Vagina (tissue), 2 donors: ENCODE measurements at regions not wholly inside any gene's neighbourhood (a gene's known extent, or its start where the extent isn't known, plus 50 kb on each side); places are given as distances from the start of the nearest gene placed in this dataset.

Source experiments
- DNase-seq, 2 donors: peaks; one replicate each; pipeline ENCODE4 v3.0.0-alpha.2; 2017; ENCODE audit errors: extremely low spot score in 2 of 2
- H3K27ac ChIP-seq: fragments of 200-600 bp; sonication (generic); one replicate; pipeline ENCODE4 v1.5.1; 2019
- H3K27me3 ChIP-seq: fragments of 200-600 bp; sonication (generic); one replicate; pipeline ENCODE4 v1.5.1; 2019
- H3K36me3 ChIP-seq, 2 donors: fragments of 200-600 bp; sonication (generic); one replicate each; pipeline ENCODE4 v1.5.1; 2017 to 2019
- H3K4me1 ChIP-seq: fragments of 200-600 bp; sonication (generic); one replicate; pipeline ENCODE4 v1.5.1; 2019
- H3K4me3 ChIP-seq, 2 donors: fragments of 200-600 bp; sonication (generic); 1 replicate in 1 of 2; 2 replicates in 1 of 2; pipeline ENCODE4 v1.5.1; 2016 to 2019
- H3K9me3 ChIP-seq: fragments of 200-600 bp; sonication (generic); one replicate; pipeline ENCODE4 v1.5.1; 2019
- POLR2A ChIP-seq, 2 donors: fragments of 450-650 bp; IDR thresholded peaks; one replicate each; pipeline ENCODE4 v1.6.1; 2017; ENCODE audit warnings: antibody characterized with exemption in 2 of 2, mild to moderate bottlenecking in 2 of 2, moderate library complexity in 2 of 2
- POLR2AphosphoS5 ChIP-seq, 2 donors: sonication (generic); formaldehyde crosslinking; IDR thresholded peaks; one replicate each; pipeline ENCODE4 v1.9.0; 2017; ENCODE audit warnings: antibody characterized with exemption in 2 of 2, mild to moderate bottlenecking in 2 of 2, low read depth in 1 of 2; ENCODE audit not compliant: insufficient read depth in 1 of 2
- intact Hi-C: fragments of 100-400 bp; cut with DNase I; formaldehyde crosslinking; loops from one replicate; pipeline ENCODE4 v1.15.1; 2023
- TF ChIP-seq, protein P1 (sequence below), 3 experiments: fragments of 450-650 bp in 2 of 3; fragments of 200-600 bp in 1 of 3; sonication (generic) in 1 of 3; IDR thresholded peaks; one replicate each; pipeline ENCODE4 v1.5.1; 2017 to 2019; ENCODE audit warnings: antibody characterized with exemption in 3 of 3, mild to moderate bottlenecking in 2 of 3, moderate library complexity in 2 of 3

GRCh38 chr1:68975212-68975933 lies 478.5 kb upstream of the DEPDC1 start:
- Histone ChIP-seq H3K27ac (no peak overlapping the region), H3K4me3 (no peak overlapping the region), H3K9me3 (no peaks in the 10 kb centered on the region), H3K36me3 (no peaks in the 10 kb centered on the region), H3K4me1 (no peaks in the 10 kb centered on the region), H3K27me3 (no peaks in the 10 kb centered on the region)
- TF ChIP-seq, protein P1, sequence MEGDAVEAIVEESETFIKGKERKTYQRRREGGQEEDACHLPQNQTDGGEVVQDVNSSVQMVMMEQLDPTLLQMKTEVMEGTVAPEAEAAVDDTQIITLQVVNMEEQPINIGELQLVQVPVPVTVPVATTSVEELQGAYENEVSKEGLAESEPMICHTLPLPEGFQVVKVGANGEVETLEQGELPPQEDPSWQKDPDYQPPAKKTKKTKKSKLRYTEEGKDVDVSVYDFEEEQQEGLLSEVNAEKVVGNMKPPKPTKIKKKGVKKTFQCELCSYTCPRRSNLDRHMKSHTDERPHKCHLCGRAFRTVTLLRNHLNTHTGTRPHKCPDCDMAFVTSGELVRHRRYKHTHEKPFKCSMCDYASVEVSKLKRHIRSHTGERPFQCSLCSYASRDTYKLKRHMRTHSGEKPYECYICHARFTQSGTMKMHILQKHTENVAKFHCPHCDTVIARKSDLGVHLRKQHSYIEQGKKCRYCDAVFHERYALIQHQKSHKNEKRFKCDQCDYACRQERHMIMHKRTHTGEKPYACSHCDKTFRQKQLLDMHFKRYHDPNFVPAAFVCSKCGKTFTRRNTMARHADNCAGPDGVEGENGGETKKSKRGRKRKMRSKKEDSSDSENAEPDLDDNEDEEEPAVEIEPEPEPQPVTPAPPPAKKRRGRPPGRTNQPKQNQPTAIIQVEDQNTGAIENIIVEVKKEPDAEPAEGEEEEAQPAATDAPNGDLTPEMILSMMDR (IDR thresholded peaks at IDR 0.05), result no peak
- no peak for TF ChIP-seq POLR2AphosphoS5 (IDR thresholded peaks at IDR 0.05; ENCODE audit: insufficient read depth in 1 of 2, low read depth in 1 of 2)
- TF ChIP-seq POLR2A (IDR thresholded peaks at IDR 0.05), result no peak
- no peak for DNase-seq
- intact Hi-C loops, result no loop called here

DNA sequence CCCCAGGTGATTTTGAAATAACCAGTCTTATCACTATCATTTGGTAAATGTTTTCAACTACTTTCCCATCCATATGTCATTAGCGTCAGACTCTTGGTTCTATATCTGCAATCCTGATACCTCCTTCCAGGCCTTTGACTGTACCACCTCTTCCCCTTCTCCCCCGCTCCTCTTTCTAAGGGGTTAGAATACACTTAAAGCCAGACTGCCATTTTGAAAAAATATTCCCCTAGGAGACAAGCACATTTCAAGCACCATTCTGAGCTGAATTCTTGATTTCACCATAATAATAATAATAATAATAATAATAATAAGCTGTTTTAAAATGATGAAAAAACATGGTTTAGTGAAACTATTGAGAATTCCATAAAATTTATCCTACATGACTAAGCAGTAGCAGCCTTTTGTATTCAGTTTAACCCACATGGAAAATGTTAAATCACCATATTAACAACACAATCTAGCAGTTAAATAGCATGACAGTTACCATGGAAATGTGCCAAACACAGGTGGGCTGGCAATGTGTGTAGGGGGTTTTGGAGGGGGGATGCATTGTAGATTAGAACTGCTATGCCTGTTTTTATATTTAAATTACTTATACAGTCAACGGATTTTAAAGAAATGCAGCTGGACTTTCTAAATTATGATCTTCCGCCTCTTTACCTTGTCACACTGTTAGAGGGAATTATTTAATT lies 480.2 kb upstream of the DEPDC1 start:
- H3K27me3 ChIP-seq, result no peaks in the 10 kb centered on the region
- no peak overlapping the region for H3K27ac ChIP-seq
- no peak for DNase-seq
- no peaks in the 10 kb centered on the region for H3K4me1 ChIP-seq
- TF ChIP-seq POLR2A (IDR thresholded peaks at IDR 0.05), result no peak
- TF ChIP-seq, protein P1 (IDR thresholded peaks at IDR 0.05), result no peak
- TF ChIP-seq POLR2AphosphoS5 (IDR thresholded peaks at IDR 0.05; ENCODE audit: insufficient read depth in 1 of 2, low read depth in 1 of 2), result no peak
- H3K9me3 ChIP-seq, result no peaks in the 10 kb centered on the region
- intact Hi-C loops, result no loop called here
- H3K4me3 ChIP-seq, result no peak overlapping the region
- no peaks in the 10 kb centered on the region for H3K36me3 ChIP-seq

DNA sequence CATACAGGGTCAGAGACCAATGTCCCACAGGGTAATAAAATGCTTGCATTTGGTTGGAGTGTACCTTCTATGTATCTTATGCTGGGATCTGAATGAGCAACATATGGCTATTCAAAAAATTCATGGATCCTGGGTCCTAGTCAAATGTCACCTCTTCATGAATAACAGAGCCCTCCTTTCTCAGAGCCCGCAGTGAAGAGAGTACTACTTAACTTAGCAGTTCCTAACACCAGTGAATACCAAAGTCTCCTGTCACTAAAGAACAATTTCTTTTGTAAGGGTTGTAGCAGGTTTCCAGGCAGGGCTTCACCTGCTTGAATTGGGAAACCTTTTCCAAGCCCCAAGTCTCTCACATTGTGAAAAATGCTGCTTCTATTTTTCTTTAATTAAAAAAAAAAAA lies 483.0 kb upstream of the DEPDC1 start:
- H3K27me3 ChIP-seq, result no peaks in the 10 kb centered on the region
- TF ChIP-seq, protein P1 (IDR thresholded peaks at IDR 0.05), result no peak
- TF ChIP-seq POLR2AphosphoS5 (IDR thresholded peaks at IDR 0.05; ENCODE audit: insufficient read depth in 1 of 2, low read depth in 1 of 2) (no peak), POLR2A (IDR thresholded peaks at IDR 0.05) (no peak)
- DNase-seq, result no peak
- H3K4me1 ChIP-seq, result no peaks in the 10 kb centered on the region
- no peak overlapping the region for H3K4me3 ChIP-seq
- no peak overlapping the region for H3K27ac ChIP-seq
- H3K36me3 ChIP-seq, result no peaks in the 10 kb centered on the region
- intact Hi-C loops, result no loop called here
- no peaks in the 10 kb centered on the region for H3K9me3 ChIP-seq

- intact Hi-C loops, result no loop called here
- H3K27me3 ChIP-seq, result no peaks in the 10 kb centered on the region
- DNase-seq, result no peak
- no peak overlapping the region for H3K27ac ChIP-seq
- TF ChIP-seq, protein P1 (IDR thresholded peaks at IDR 0.05), result no peak
- TF ChIP-seq POLR2A (IDR thresholded peaks at IDR 0.05) (no peak), POLR2AphosphoS5 (IDR thresholded peaks at IDR 0.05; ENCODE audit: insufficient read depth in 1 of 2, low read depth in 1 of 2) (no peak)
- H3K36me3 ChIP-seq, result no peaks in the 10 kb centered on the region
- no peak overlapping the region for H3K4me3 ChIP-seq
- no peaks in the 10 kb centered on the region for H3K4me1 ChIP-seq
- H3K9me3 ChIP-seq, result no peaks in the 10 kb centered on the region
Observed at GRCh38 chr1:68984289-68984688, 487.4 kb upstream of the DEPDC1 start.

DNA sequence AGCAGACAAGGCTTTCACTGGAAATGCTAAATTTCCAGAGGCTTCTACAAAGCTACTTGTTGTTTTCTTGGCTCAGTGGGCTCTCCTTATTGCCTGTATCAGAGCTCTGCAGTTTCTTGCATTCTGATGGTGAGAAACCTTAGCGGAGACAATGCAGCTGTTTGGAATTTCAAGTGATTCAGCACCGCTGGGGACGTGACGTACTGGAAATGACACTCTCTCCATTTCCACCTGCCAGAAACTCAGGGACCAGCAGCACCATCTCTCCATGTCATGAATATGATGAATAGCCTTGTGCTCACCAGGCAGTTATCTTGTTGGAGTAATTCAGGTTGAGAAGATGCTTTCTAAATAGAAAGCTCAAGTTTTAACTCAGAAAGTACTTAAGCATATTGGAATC lies 497.2 kb upstream of the DEPDC1 start:
- no peak for DNase-seq

More for the DNA sequence above, 497.2 kb upstream of the DEPDC1 start:
- Histone ChIP-seq H3K27ac (no peak overlapping the region), H3K4me1 (no peaks in the 10 kb centered on the region), H3K36me3 (no peaks in the 10 kb centered on the region), H3K27me3 (no peaks in the 10 kb centered on the region), H3K4me3 (no peak overlapping the region), H3K9me3 (no peaks in the 10 kb centered on the region)
- intact Hi-C loops, result no loop called here
- TF ChIP-seq, protein P1 (IDR thresholded peaks at IDR 0.05), result no peak
- TF ChIP-seq POLR2A (IDR thresholded peaks at IDR 0.05), result no peak
- no peak for TF ChIP-seq POLR2AphosphoS5 (IDR thresholded peaks at IDR 0.05; ENCODE audit: insufficient read depth in 1 of 2, low read depth in 1 of 2)
